RWPE2 (cell line): ENCODE measurements at regions not wholly inside any gene's neighbourhood (a gene's known extent, or its start where the extent isn't known, plus 50 kb on each side); places are given as distances from the start of the nearest gene placed in this dataset.

Experiments
- ATAC-seq: fragments of 200-7000 bp; cut with Tn5 transposase; 3 replicates; pipeline ENCODE4 v1.9.1; 2021; ENCODE audit warnings: low read depth
- DNase-seq: peaks from one replicate; pipeline ENCODE4 v3.0.0-alpha.2; 2020; ENCODE audit warnings: low spot score
- H3K27ac ChIP-seq: fragments of 450-650 bp; 2 replicates; pipeline ENCODE4 v1.5.1; 2017; ENCODE audit warnings: mild to moderate bottlenecking; ENCODE audit not compliant: poor library complexity, severe bottlenecking
- H3K27me3 ChIP-seq: fragments of 250-450 bp; sonication (Bioruptor Pico); 2 replicates; pipeline ENCODE4 v1.5.1; 2021; ENCODE audit warnings: mild to moderate bottlenecking, moderate library complexity; ENCODE audit not compliant: insufficient read depth, poor library complexity, severe bottlenecking
- H3K36me3 ChIP-seq: fragments of 250-450 bp; sonication (Bioruptor Pico); 2 replicates; pipeline ENCODE4 v1.5.1; 2020; ENCODE audit warnings: low read depth, mild to moderate bottlenecking, moderate library complexity
- H3K4me1 ChIP-seq: fragments of 250-450 bp; sonication (Bioruptor Pico); 2 replicates; pipeline ENCODE4 v1.5.1; 2021; ENCODE audit warnings: mild to moderate bottlenecking, moderate library complexity; ENCODE audit not compliant: insufficient read depth, poor library complexity, severe bottlenecking
- H3K4me3 ChIP-seq: fragments of 250-450 bp; sonication (Bioruptor Pico); 2 replicates; pipeline ENCODE4 v1.5.1; 2021; ENCODE audit warnings: mild to moderate bottlenecking, moderate library complexity; ENCODE audit not compliant: severe bottlenecking
- H3K9me3 ChIP-seq: fragments of 250-450 bp; sonication (Bioruptor Pico); 2 replicates; pipeline ENCODE4 v1.5.1; 2021; ENCODE audit warnings: mild to moderate bottlenecking, moderate library complexity; ENCODE audit not compliant: severe bottlenecking
- TF ChIP-seq, protein P1 (sequence below): fragments of 450-650 bp; IDR thresholded peaks from one replicate; pipeline ENCODE4 v1.5.1; 2017; ENCODE audit warnings: mild to moderate bottlenecking, moderate library complexity; ENCODE audit not compliant: poor library complexity, severe bottlenecking

GRCh38 chr3:107933450-107933849 is 157.4 kb downstream of the CD47 start:
- Histone ChIP-seq H3K4me3 (no peak overlapping the region), H3K27ac (no peak overlapping the region), H3K27me3 (no peaks in the 10 kb centered on the region), H3K9me3 (no peaks in the 10 kb centered on the region), H3K4me1 (no peaks in the 10 kb centered on the region), H3K36me3 (no peaks in the 10 kb centered on the region)
- TF ChIP-seq, protein P1, sequence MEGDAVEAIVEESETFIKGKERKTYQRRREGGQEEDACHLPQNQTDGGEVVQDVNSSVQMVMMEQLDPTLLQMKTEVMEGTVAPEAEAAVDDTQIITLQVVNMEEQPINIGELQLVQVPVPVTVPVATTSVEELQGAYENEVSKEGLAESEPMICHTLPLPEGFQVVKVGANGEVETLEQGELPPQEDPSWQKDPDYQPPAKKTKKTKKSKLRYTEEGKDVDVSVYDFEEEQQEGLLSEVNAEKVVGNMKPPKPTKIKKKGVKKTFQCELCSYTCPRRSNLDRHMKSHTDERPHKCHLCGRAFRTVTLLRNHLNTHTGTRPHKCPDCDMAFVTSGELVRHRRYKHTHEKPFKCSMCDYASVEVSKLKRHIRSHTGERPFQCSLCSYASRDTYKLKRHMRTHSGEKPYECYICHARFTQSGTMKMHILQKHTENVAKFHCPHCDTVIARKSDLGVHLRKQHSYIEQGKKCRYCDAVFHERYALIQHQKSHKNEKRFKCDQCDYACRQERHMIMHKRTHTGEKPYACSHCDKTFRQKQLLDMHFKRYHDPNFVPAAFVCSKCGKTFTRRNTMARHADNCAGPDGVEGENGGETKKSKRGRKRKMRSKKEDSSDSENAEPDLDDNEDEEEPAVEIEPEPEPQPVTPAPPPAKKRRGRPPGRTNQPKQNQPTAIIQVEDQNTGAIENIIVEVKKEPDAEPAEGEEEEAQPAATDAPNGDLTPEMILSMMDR = no peak
- DNase-seq = no peak
- ATAC-seq = no peak

DNA sequence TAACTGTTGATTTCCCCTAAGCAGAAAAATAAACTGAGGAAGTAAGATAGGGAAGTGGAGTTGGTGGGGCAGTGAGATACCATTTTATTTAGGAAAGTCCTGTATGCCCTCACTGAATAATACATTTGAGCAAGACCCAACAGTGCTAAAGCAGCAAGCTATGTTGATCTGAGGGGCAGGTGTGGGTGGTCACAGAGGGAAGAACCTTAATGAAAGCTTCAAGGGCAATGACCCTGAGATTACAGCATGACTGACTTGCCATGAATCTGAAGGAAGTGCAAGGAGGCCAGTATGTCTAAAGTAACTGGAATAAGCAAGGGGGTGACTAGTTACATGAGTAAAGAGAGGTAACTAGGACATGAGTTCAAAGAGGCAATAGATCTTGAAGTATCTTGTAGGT is 159.5 kb downstream of the CD47 start:
- Histone ChIP-seq H3K27ac (no peak overlapping the region), H3K27me3 (no peaks in the 10 kb centered on the region), H3K36me3 (no peaks in the 10 kb centered on the region), H3K4me3 (no peak overlapping the region), H3K4me1 (no peaks in the 10 kb centered on the region), H3K9me3 (no peaks in the 10 kb centered on the region)
- no peak for ATAC-seq
- TF ChIP-seq, protein P1 = no peak
- no peak for DNase-seq

DNA sequence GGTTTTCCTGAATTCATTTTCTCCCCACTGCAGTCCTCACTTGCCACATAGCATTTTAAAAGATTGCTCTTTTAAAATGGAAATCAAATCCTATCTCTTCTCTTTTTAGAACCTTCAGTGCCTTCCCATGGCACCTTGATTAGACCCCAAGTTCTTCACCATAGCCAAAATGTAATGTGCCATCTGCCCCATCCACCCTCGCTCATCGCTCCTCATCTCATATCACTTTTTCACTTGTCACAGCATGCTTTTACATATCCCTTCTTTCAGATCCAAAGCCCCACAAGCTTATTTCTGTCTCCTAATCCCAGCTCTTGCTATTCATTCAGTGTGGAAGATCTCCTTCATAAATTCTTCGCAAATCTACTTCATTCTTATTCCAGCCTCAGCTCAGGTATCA is 161.7 kb downstream of the CD47 start:
- DNase-seq (no peak), ATAC-seq (no peak)
- Histone ChIP-seq H3K27me3 (no peaks in the 10 kb centered on the region), H3K4me3 (no peak overlapping the region), H3K36me3 (no peaks in the 10 kb centered on the region), H3K27ac (no peak overlapping the region), H3K9me3 (no peaks in the 10 kb centered on the region), H3K4me1 (no peaks in the 10 kb centered on the region)
- TF ChIP-seq, protein P1 = no peak

- peak overlapping the region; percentile 37 for H3K4me3 ChIP-seq
- TF ChIP-seq, protein P1 = no peak
- DNase-seq = no peak
Measured at GRCh38 chr3:107928084-107928445, 162.8 kb downstream of the CD47 start.

GRCh38 chr3:107927361-107928083 is 163.3 kb downstream of the CD47 start:
- peak; percentile 94 for ATAC-seq
- Histone ChIP-seq H3K36me3 (no peaks in the 10 kb centered on the region), H3K27ac (no peak overlapping the region), H3K27me3 (no peaks in the 10 kb centered on the region), H3K4me1 (no peaks in the 10 kb centered on the region), H3K9me3 (no peaks in the 10 kb centered on the region), H3K4me3 (peak overlapping the region; percentile 37)
- no peak for DNase-seq
- TF ChIP-seq, protein P1 = peak; percentile 96

More at GRCh38 chr3:107928084-107928445, 162.8 kb downstream of the CD47 start:
- Histone ChIP-seq H3K27me3 (no peaks in the 10 kb centered on the region), H3K4me1 (no peaks in the 10 kb centered on the region), H3K27ac (no peak overlapping the region), H3K36me3 (no peaks in the 10 kb centered on the region), H3K9me3 (no peaks in the 10 kb centered on the region)
- ATAC-seq = peak; percentile 49
